OCI-LY3 (cell line): ENCODE measurements at regions not wholly inside any gene's neighbourhood (a gene's known extent, or its start where the extent isn't known, plus 50 kb on each side); places are given as distances from the start of the nearest gene placed in this dataset.

Experiments
- H2AFZ ChIP-seq: fragments of 200-600, 300-600 bp; shearing (Covaris generic); 2 replicates; pipeline ENCODE4 v1.6.0; 2014; ENCODE audit warnings: antibody characterized with exemption, low read depth, low read length
- H3K27ac ChIP-seq: fragments of 200-600, 300-600 bp; sonication (generic); 2 replicates; pipeline ENCODE4 v1.5.1; 2014; ENCODE audit warnings: mild to moderate bottlenecking, low read length, moderate library complexity, mixed read lengths
- H3K27me3 ChIP-seq: fragments of 200-600, 300-600 bp; sonication (generic); 2 replicates; pipeline ENCODE4 v1.6.1; 2014; ENCODE audit warnings: low read depth, low read length, mixed read lengths
- H3K36me3 ChIP-seq: fragments of 200-600, 300-600 bp; sonication (generic); replicated peaks from 2 replicates; pipeline ENCODE3; 2014; ENCODE audit warnings: low read depth, low read length, mixed read lengths
- H3K4me1 ChIP-seq: fragments of 300-600, 200-600 bp; sonication (generic); 2 replicates; pipeline ENCODE4 v1.6.1; 2014; ENCODE audit warnings: low read length, mixed read lengths
- H3K4me2 ChIP-seq: fragments of 200-600, 300-600 bp; sonication (generic); 2 replicates; pipeline ENCODE4 v1.6.1; 2014; ENCODE audit warnings: low read length, mixed read lengths
- H3K4me3 ChIP-seq: fragments of 300-600, 200-600 bp; sonication (generic); 2 replicates; pipeline ENCODE4 v1.5.1; 2014; ENCODE audit warnings: antibody characterized with exemption, mild to moderate bottlenecking, low read length, moderate library complexity
- H3K79me2 ChIP-seq: fragments of 300-600, 200-600 bp; shearing (Covaris generic); 2 replicates; pipeline ENCODE4 v1.6.1; 2014; ENCODE audit warnings: mild to moderate bottlenecking, low read length, mixed read lengths
- H3K9ac ChIP-seq: fragments of 300-600, 200-600 bp; shearing (Covaris generic); 2 replicates; pipeline ENCODE4 v1.6.0; 2014; ENCODE audit warnings: mild to moderate bottlenecking, low read length, moderate library complexity
- H3K9me3 ChIP-seq: fragments of 200-600, 300-600 bp; shearing (Covaris generic); 2 replicates; pipeline ENCODE4 v1.6.1; 2014; ENCODE audit warnings: low read length, mixed read lengths; ENCODE audit not compliant: insufficient read depth
- H4K20me1 ChIP-seq: fragments of 200-600, 300-600 bp; sonication (generic); 2 replicates; pipeline ENCODE4 v1.6.1; 2016; ENCODE audit warnings: low read length, mixed read lengths; ENCODE audit not compliant: insufficient read depth
- EZH2phosphoT487 ChIP-seq: fragments of 200-600 bp; shearing (Covaris generic); IDR thresholded peaks from 2 replicates; pipeline ENCODE4 v1.6.1; 2018; ENCODE audit warnings: antibody characterized with exemption, mixed run types, low read depth
- TF ChIP-seq, protein P1 (sequence below): fragments of 200-600, 300-600 bp; sonication (generic); IDR thresholded peaks from 2 replicates; pipeline ENCODE4 v1.5.1; 2014; ENCODE audit warnings: antibody characterized with exemption, low read length, low read depth

DNA sequence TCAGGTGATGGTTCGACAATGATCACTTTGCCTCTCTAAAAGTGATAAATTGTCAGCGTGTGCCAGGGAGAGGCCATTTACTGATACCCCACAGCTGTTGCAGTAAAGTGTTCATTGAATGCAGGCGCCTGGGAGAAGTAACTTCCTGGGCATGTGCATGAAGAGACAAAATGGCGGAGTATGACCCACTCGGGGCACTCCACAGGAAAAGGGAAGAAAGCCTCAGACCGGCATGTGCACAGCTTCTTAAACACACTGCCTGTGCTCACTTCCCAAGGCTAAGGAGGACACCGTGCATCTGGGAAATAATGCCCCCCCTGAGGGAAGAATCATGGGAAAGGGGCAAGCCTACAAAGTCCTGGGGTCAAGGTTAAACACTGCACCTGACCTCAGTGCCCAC is 329.5 kb downstream of the ICE1 start:
- peak overlapping the region; percentile 52; the same call in 1 of the 2 replicates for H3K4me3 ChIP-seq
- H3K36me3 ChIP-seq = no peaks in the 10 kb centered on the region
- H3K4me1 ChIP-seq = peaks cover 55% of the 10 kb centered on the region
- peak overlapping the region; percentile 63; the same call in 1 of the 2 replicates for H3K27ac ChIP-seq
- no peaks in the 10 kb centered on the region for H3K79me2 ChIP-seq
- no peaks in the 10 kb centered on the region for H4K20me1 ChIP-seq
- no peak overlapping the region; the same call in 1 of the 2 replicates for H2AFZ ChIP-seq
- H3K4me2 ChIP-seq = peak overlapping the region; percentile 73
- no peaks in the 10 kb centered on the region for H3K9me3 ChIP-seq
- H3K27me3 ChIP-seq = no peaks in the 10 kb centered on the region
- H3K9ac ChIP-seq = peak overlapping the region; percentile 20; the same call in 1 of the 2 replicates
- TF ChIP-seq, protein P1, sequence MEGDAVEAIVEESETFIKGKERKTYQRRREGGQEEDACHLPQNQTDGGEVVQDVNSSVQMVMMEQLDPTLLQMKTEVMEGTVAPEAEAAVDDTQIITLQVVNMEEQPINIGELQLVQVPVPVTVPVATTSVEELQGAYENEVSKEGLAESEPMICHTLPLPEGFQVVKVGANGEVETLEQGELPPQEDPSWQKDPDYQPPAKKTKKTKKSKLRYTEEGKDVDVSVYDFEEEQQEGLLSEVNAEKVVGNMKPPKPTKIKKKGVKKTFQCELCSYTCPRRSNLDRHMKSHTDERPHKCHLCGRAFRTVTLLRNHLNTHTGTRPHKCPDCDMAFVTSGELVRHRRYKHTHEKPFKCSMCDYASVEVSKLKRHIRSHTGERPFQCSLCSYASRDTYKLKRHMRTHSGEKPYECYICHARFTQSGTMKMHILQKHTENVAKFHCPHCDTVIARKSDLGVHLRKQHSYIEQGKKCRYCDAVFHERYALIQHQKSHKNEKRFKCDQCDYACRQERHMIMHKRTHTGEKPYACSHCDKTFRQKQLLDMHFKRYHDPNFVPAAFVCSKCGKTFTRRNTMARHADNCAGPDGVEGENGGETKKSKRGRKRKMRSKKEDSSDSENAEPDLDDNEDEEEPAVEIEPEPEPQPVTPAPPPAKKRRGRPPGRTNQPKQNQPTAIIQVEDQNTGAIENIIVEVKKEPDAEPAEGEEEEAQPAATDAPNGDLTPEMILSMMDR = no peak
- TF ChIP-seq EZH2phosphoT487 = no peak

DNA sequence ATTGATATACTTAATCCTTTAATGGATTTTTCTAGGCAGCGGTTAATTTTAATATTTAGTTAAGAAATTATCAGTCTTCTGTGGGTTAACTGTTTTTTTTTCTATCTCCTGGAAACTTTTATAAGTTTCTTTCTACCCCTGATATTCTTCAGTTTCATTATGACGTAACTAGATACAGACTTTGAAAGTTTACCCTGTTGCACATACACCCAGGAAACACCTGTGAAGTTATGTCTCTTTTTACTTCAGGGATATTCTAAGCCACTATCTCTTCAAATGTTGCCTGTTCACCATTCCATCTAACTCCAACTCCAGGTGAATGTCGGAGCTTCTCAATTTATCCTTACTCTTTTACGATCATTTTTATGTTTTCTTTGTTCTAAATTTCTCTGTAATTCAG is 329.0 kb downstream of the ICE1 start:
- peak overlapping the region; percentile 52; the same call in 1 of the 2 replicates for H3K4me3 ChIP-seq

DNA sequence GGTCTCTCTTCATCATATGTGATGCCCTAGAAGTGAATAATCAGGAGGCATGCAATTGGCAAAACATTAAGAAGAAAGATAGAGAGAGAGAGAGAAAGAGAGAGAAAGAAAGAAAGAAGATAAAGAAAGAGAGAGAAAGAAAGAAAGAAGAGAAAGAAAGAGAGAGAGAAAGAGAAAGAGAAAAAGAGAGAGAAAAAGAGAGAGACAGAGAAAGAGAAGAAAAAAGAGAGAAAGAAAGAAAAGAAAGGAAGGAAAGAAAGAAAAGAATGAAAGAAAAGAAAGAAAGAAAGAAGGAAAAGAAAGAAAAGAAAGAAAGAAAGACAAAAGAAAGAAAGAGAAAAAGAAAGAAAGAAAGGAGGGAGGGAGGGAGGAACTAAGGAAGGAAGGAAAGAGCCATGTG is 318.9 kb downstream of the ICE1 start:
- Histone ChIP-seq H3K9me3 (peaks cover 5% of the 10 kb centered on the region), H3K27ac (no peak overlapping the region), H3K79me2 (no peaks in the 10 kb centered on the region), H2AFZ (no peak overlapping the region), H3K4me2 (no peak overlapping the region), H4K20me1 (no peaks in the 10 kb centered on the region), H3K4me3 (no peak overlapping the region), H3K9ac (no peak overlapping the region), H3K4me1 (peaks cover 10% of the 10 kb centered on the region; the same call in 1 of the 2 replicates), H3K36me3 (no peaks in the 10 kb centered on the region), H3K27me3 (no peaks in the 10 kb centered on the region)
- no peak for TF ChIP-seq EZH2phosphoT487
- TF ChIP-seq, protein P1 = no peak

More for the DNA sequence above, 329.0 kb downstream of the ICE1 start:
- H3K4me1 ChIP-seq = peaks cover 55% of the 10 kb centered on the region
- no peaks in the 10 kb centered on the region for H3K79me2 ChIP-seq
- H4K20me1 ChIP-seq = no peaks in the 10 kb centered on the region
- H3K27ac ChIP-seq = peak overlapping the region; percentile 63; the same call in 1 of the 2 replicates
- H2AFZ ChIP-seq = no peak overlapping the region; the same call in 1 of the 2 replicates
- H3K9me3 ChIP-seq = no peaks in the 10 kb centered on the region
- H3K9ac ChIP-seq = peak overlapping the region; percentile 20; the same call in 1 of the 2 replicates
- no peaks in the 10 kb centered on the region for H3K36me3 ChIP-seq
- TF ChIP-seq, protein P1 = no peak
- TF ChIP-seq EZH2phosphoT487 = no peak
- no peaks in the 10 kb centered on the region for H3K27me3 ChIP-seq
- H3K4me2 ChIP-seq = peak overlapping the region; percentile 73

DNA sequence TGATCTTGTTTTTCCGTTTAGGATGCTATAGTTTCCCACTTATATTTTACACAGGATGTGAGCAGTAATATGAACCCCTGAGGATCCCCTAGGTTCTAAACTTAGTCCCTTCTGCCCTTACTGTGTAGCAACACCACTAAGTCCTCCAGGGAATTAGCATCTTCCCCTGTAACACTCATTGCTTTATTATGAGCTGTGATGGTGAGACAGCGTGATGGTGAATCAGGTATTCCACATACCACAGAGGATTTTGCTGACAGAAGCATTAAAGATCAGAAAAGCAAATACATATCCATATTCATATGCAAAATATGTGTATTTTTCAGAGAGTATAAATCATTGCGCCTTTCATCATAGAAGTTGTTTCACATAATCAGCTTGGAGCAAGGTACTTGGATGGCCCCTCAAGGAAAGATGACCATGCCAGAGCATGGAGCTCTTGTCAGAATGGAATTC is 317.0 kb downstream of the ICE1 start:
- TF ChIP-seq, protein P1 = no peak
- no peak for TF ChIP-seq EZH2phosphoT487
- Histone ChIP-seq H3K27ac (no peak overlapping the region), H3K9me3 (peaks cover 5% of the 10 kb centered on the region), H3K79me2 (no peaks in the 10 kb centered on the region), H4K20me1 (no peaks in the 10 kb centered on the region), H3K9ac (no peak overlapping the region), H3K27me3 (no peaks in the 10 kb centered on the region), H2AFZ (no peak overlapping the region), H3K4me3 (no peak overlapping the region), H3K4me2 (no peak overlapping the region), H3K36me3 (no peaks in the 10 kb centered on the region), H3K4me1 (peaks cover 10% of the 10 kb centered on the region; the same call in 1 of the 2 replicates)
